ENCODE measurements at regions not wholly inside any gene's neighbourhood (a gene's known extent, or its start where the extent isn't known, plus 50 kb on each side); places are given as distances from the start of the nearest gene placed in this dataset.

- no peak for DNase-seq (ENCODE audit: low read depth, low spot score)
- POLR2A ChIA-PET, result no interaction called here
- no peak for TF ChIP-seq CTCF (IDR thresholded peaks at IDR 0.05; ENCODE audit: low read depth, low read length)
- no peaks in the 10 kb centered on the region for H3K9me3 ChIP-seq (ENCODE audit: control insufficient read depth, insufficient read depth, low read length)
- H3K27ac ChIP-seq (ENCODE audit: low read depth, low read length), result no peak overlapping the region
- H3K4me3 ChIP-seq (ENCODE audit: low read depth, low read length), result no peak overlapping the region
- CTCF ChIA-PET, result interaction anchor here (1.1 to 1.5 kb wide), 2 partner anchors 9 to 294 kb away, joined by 3 to 4 read pairs; no protein-coding TSS in a partner anchor
- H3K27me3 ChIP-seq (ENCODE audit: control insufficient read depth, insufficient read depth, low read length), result peaks cover 12% of the 10 kb centered on the region
These were observed 290.4 kb downstream of the FAM43A start for GRCh38 chr3:194976049-194976451.

GRCh38 chr3:194976874-194977273, 291.2 kb downstream of the FAM43A start:
- no peak for TF ChIP-seq CTCF (IDR thresholded peaks at IDR 0.05; ENCODE audit: low read depth, low read length)
- no peak for DNase-seq (ENCODE audit: low read depth, low spot score)
- CTCF ChIA-PET, result interaction anchor here (1.1 kb wide), 1 partner anchor 294 kb away, joined by 3 read pairs; no protein-coding TSS in a partner anchor

GRCh38 chr3:194977356-194977755, 291.7 kb downstream of the FAM43A start:
- no peak overlapping the region for H3K27ac ChIP-seq (ENCODE audit: low read depth, low read length)
- no peak for TF ChIP-seq CTCF (IDR thresholded peaks at IDR 0.05; ENCODE audit: low read depth, low read length)
- no peak overlapping the region for H3K4me3 ChIP-seq (ENCODE audit: low read depth, low read length)
- POLR2A ChIA-PET, result no interaction called here
- no peaks in the 10 kb centered on the region for H3K9me3 ChIP-seq (ENCODE audit: control insufficient read depth, insufficient read depth, low read length)
- no peak for DNase-seq (ENCODE audit: low read depth, low spot score)
- peaks cover 12% of the 10 kb centered on the region for H3K27me3 ChIP-seq (ENCODE audit: control insufficient read depth, insufficient read depth, low read length)
- CTCF ChIA-PET, result interaction anchor here (0.7 kb wide), 1 partner anchor 234 kb away, joined by 4 read pairs; no protein-coding TSS in a partner anchor

More at GRCh38 chr3:194976874-194977273, 291.2 kb downstream of the FAM43A start:
- POLR2A ChIA-PET, result no interaction called here
- no peaks in the 10 kb centered on the region for H3K9me3 ChIP-seq (ENCODE audit: control insufficient read depth, insufficient read depth, low read length)
- peaks cover 12% of the 10 kb centered on the region for H3K27me3 ChIP-seq (ENCODE audit: control insufficient read depth, insufficient read depth, low read length)
- H3K27ac ChIP-seq (ENCODE audit: low read depth, low read length), result no peak overlapping the region
- no peak overlapping the region for H3K4me3 ChIP-seq (ENCODE audit: low read depth, low read length)

- no peak for DNase-seq (ENCODE audit: low read depth, low spot score)
- ChIA-PET POLR2A (no interaction called here), CTCF (interaction anchor here (1.6 kb wide), 1 partner anchor 308 kb away, joined by 5 read pairs; no protein-coding TSS in a partner anchor)
- Histone ChIP-seq H3K4me3 (ENCODE audit: low read depth, low read length) (no peak overlapping the region), H3K27me3 (ENCODE audit: control insufficient read depth, insufficient read depth, low read length) (peaks cover 7% of the 10 kb centered on the region), H3K9me3 (ENCODE audit: control insufficient read depth, insufficient read depth, low read length) (no peaks in the 10 kb centered on the region), H3K27ac (ENCODE audit: low read depth, low read length) (no peak overlapping the region)
- TF ChIP-seq CTCF (IDR thresholded peaks at IDR 0.05; ENCODE audit: low read depth, low read length), result no peak
These were observed 291.8 kb downstream of the XXYLT1 start for GRCh38 chr3:194979173-194979572.

GRCh38 chr3:194982472-194982871, 288.5 kb downstream of the XXYLT1 start:
- Histone ChIP-seq H3K4me3 (ENCODE audit: low read depth, low read length) (no peak overlapping the region), H3K9me3 (ENCODE audit: control insufficient read depth, insufficient read depth, low read length) (no peaks in the 10 kb centered on the region; the same call in 1 of the 2 replicates), H3K27me3 (ENCODE audit: control insufficient read depth, insufficient read depth, low read length) (peaks cover 12% of the 10 kb centered on the region), H3K27ac (ENCODE audit: low read depth, low read length) (no peak overlapping the region)
- POLR2A ChIA-PET, result interaction anchor here (0.6 kb wide), 1 partner anchor 115 kb away, joined by 3 read pairs; no protein-coding TSS in a partner anchor
- DNase-seq (ENCODE audit: low read depth, low spot score), result no peak
- no peak for TF ChIP-seq CTCF (IDR thresholded peaks at IDR 0.05; ENCODE audit: low read depth, low read length)
- CTCF ChIA-PET, result no interaction called here

All from AG04450 (cell line).